Stimulated activated CD4-positive, alpha-beta T cell treated with anti-CD3 and anti-CD28 coated beads, Interleukin-1b, Interleukin-23, amount 100 ng/mL, for 1 hour (primary cell): ENCODE measurements at regions not wholly inside any gene's neighbourhood (a gene's known extent, or its start where the extent isn't known, plus 50 kb on each side); places are given as distances from the start of the nearest gene placed in this dataset.

Experiments used
- DNase-seq, 2 donors: peaks; one replicate each; pipeline ENCODE4 v3.0.0-alpha.2; 2020; ENCODE audit warnings: low read depth in 2 of 2

- no peak for DNase-seq
Measured at GRCh38 chr4:163622379-163623035, 128.0 kb downstream of the TMA16 start.

DNA sequence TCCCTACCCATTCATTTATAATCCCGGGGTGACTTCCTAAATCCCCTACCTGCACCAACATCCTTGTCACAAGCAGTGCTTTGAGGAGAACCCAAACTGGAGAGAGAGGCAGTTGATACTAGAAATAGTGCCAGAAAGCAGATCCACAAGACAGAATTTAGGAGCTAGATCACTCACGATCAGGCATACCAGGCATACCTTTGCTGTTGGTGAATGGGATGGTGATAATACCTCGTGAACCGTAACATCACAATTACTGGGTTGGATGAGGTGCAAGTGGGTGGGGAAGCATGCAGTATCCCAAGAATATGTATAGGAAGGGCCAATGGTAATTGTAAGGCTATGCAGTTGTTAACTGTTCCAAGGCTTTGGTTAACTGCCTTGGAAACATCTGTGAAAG is 129.3 kb downstream of the TMA16 start:
- DNase-seq: no peak

GRCh38 chr4:163624727-163625126 is 130.2 kb downstream of the TMA16 start:
- DNase-seq: no peak

GRCh38 chr4:163631288-163631687 is 136.8 kb downstream of the TMA16 start:
- no peak for DNase-seq

- DNase-seq: no peak
Measured at GRCh38 chr4:163638909-163639308, 144.4 kb downstream of the TMA16 start.

DNA sequence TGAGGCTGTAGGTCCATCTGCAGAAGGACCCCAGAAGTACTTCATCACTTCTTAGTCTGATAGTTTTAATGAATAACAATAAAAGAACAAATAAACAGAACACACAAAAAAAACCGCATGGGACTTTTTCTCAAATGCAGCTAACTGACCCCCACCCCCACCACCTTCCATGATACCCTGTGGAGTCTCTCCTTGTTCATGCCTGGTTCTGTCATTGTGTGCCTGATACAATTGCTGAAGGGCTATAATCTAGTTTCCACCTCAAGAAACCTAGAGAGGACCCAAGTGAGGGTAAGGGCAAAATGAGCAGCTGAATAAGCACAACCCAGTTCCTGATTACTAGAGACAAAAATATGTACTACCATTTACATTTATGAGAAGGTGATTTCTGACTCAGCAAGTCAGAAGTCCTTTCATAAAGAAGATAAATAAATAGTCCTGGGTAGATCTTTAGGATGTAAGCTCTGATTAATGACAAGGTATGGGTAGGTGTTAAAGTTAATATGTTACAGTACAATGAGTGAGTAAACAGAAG is 155.1 kb downstream of the TMA16 start:
- DNase-seq: no peak

GRCh38 chr4:163651761-163652160 is 157.3 kb downstream of the TMA16 start:
- DNase-seq: no peak

DNA sequence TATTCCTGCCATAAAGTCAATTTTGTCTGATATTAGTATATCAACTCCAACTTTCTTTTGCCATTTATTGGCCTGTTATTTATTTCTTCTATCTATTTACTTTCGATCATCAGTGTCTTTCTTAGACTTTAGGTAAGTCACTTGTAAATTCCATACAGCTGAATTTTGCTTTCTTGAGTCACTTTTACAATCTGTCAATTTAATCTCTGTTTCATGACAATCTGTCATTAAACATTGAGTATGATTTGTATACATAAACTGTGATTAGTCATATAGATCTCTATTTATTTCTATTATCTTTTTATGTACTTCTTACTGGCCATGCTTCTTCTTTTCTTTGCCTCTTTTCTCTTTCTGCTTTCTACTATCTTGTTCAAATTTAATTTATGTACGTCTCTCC is 160.1 kb downstream of the TMA16 start:
- no peak for DNase-seq

GRCh38 chr4:163660636-163661035 is 166.1 kb downstream of the TMA16 start:
- DNase-seq: no peak

DNA sequence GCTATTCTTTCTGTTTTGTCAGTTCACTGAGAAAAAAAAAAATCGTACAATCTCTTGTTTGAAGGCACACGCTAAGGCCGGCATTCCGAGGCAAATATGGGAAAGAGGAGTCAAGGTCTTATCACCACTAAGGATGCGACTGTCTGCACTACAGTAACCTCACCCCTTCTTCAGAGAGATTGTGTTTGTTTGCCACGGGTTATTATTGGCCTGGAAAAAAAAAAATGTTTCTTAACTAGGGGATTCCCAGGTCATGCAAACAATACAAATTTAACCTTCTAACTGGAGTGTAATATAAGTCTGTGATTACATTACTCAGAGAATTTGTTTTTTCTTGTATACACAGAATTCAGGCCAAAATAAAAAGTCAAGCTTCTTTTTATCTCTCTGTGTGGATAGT is 168.3 kb downstream of the TMA16 start:
- no peak for DNase-seq

GRCh38 chr4:163663454-163664225 is 169.2 kb downstream of the TMA16 start:
- no peak for DNase-seq

- no peak for DNase-seq
Measured at GRCh38 chr4:163665101-163665500, 170.6 kb downstream of the TMA16 start.

DNA sequence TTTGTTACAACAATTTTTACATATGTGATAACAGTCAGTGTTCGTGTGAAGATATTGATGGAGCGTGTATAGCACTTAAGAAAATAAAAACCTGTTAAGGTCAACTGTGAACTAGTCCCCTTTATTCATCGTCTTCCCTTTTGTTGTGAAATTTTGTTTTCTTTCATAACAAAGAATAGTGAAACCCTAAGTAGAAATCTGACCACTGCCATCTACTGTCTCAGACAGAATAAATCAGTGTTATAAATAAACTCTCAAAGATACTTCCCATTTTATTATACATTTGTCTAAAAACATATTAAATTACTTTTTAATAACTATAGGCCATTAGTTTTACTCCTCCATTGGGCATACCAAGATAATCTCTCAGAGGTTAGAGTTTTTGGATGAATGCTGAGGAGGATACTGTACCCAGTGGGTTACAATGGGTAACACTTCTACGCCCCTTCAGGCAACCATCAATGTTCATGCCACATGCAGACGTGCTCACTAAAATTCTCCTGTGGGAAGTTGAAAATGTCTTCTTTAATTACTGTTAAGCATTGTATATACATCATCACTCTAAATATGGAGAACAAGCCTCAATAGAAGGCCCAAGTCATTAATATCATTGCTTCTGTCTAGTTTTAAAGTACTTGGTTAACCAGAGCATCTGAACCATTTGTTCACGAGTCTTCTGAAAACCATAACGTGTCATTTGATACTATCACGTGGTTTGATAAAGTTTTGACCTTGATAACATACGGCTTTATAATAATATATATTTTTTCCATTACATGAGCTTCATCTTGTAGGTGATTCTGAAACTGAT is 171.2 kb downstream of the TMA16 start:
- no peak for DNase-seq

- DNase-seq: no peak
Measured at GRCh38 chr4:163666332-163666873, 171.9 kb downstream of the TMA16 start.

DNA sequence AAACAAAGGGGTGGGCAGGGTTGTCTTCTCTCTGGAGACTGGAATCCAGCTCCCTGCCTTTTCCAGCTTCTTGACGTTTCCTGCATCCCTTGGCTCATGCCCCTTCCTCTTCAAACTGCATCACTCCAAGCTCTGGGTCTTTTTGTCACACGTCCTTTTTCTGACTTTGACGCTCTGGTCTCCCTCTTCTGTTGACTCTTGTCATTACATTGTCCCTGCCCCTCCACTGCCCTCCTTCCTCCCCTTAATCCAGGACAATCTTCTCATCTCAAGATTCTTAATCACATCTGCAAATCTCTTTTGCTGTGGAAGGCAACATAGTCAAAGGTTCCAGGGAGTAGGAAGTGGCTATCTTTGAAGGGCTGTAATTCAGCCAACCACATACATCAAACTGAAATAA is 178.3 kb downstream of the TMA16 start:
- no peak for DNase-seq

DNA sequence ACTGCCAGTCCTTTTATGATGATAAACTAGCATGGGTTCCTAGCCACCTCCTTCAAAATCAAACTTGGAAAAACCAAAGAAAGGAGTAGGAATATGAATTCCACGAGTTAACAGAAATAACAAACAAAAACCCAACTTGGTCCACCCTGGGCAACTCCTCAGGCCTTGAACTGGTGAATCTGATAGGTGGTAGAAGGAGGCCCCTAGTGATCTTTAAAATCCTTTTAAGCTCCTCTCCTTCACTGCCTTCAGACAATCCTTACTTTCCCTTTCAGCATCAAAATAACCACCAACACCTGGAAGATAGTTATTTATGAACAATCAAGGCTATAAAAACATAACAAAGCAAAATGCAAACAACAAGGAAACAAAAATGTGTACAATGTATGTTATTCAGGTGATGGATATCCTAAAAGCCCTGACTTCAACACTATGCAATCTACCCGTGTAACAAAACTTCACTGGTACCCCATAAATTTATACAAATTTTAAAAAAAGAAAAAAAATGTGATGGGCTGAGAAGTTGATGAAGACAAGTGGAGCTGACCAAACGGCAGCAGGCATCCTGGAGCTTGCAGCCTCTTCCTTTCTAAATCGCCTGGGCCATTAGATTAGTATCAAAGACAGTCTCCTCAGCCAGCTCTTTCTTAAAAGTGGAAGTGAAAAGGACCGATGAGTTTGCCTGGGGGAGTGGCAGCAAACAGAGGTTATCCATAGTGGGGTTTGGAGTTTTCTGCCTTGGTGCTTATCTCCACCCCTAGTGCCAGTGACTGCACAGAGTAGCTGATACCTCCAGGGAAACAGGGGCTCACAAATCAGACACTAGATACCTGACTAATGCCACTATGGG is 179.6 kb downstream of the TMA16 start:
- DNase-seq: no peak

DNA sequence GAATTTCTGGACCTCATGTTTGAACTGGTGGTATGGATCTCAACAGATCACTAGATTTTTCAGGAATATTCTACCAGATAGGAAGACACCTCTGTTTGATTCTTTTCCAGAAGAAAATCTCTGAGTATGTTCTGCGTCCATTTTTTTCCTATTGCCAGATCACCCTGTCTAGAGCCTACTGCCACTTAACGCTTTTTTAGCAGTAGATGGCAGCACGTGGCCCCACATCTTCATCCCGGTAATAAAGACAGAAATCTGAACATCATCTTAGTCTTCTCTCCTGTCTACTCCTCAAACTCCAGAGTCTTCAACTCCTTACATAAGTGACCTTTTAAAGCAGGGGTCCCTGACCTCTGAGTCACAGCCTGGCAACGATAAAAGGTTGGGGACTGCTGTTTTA is 184.7 kb downstream of the TMA16 start:
- DNase-seq: no peak

DNA sequence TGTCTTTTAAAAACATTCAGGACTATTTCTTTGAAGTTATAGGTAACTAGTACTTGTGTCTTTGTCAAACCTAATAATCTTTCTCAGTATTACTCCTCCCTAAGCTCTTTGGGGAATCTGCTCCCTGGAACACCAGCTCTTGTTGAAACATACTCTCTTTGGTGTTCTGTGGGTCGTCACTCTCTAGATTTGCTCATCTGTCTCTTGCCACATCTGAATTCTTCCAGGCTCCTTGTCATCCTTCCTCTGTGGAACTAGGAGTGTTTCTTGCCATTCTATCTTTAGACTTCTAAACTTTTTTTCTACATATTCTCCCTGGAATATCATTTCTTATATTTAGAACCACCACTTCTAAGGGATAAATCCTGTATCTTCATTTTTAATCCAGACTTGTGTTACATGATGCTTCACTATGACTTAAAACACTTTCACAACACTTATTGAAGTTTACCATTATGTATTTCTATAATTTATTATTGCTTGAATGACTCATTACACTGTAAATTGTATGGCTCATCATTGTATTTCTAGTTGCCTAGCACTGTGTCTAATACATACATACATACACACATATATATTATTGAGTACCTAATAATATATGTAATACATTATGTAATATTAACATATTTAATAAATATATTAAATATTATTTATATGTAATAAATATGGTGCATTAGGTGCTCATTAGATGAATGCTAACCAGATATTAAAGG is 186.1 kb downstream of the TMA16 start:
- DNase-seq: no peak

GRCh38 chr4:163681208-163681821 is 186.8 kb downstream of the TMA16 start:
- peak; percentile 2 to 7 for DNase-seq

GRCh38 chr4:163688856-163689255 is 194.4 kb downstream of the TMA16 start:
- no peak for DNase-seq
